PC-9 (cell line): ENCODE measurements at regions not wholly inside any gene's neighbourhood (a gene's known extent, or its start where the extent isn't known, plus 50 kb on each side); places are given as distances from the start of the nearest gene placed in this dataset.

ENCODE experiments used
- EZH2 ChIP-seq: fragments of 200-600 bp; sonication (generic); IDR thresholded peaks from 2 replicates; pipeline ENCODE4 v1.8.0; 2017; ENCODE audit warnings: antibody characterized with exemption, low read depth
- TF ChIP-seq, protein P1 (sequence below): fragments of 200-600 bp; sonication (generic); conservative IDR thresholded peaks from 2 replicates; pipeline ENCODE4 v1.6.1; 2017; ENCODE audit warnings: mixed run types, antibody characterized with exemption, mild to moderate bottlenecking, moderate library complexity

- TF ChIP-seq, protein P1, sequence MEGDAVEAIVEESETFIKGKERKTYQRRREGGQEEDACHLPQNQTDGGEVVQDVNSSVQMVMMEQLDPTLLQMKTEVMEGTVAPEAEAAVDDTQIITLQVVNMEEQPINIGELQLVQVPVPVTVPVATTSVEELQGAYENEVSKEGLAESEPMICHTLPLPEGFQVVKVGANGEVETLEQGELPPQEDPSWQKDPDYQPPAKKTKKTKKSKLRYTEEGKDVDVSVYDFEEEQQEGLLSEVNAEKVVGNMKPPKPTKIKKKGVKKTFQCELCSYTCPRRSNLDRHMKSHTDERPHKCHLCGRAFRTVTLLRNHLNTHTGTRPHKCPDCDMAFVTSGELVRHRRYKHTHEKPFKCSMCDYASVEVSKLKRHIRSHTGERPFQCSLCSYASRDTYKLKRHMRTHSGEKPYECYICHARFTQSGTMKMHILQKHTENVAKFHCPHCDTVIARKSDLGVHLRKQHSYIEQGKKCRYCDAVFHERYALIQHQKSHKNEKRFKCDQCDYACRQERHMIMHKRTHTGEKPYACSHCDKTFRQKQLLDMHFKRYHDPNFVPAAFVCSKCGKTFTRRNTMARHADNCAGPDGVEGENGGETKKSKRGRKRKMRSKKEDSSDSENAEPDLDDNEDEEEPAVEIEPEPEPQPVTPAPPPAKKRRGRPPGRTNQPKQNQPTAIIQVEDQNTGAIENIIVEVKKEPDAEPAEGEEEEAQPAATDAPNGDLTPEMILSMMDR, result no peak
- no peak for TF ChIP-seq EZH2
These were observed 145.1 kb downstream of the SAMD5 start for GRCh38 chr6:147653631-147654030.
